ENCODE measurements at regions not wholly inside any gene's neighbourhood (a gene's known extent, or its start where the extent isn't known, plus 50 kb on each side); places are given as distances from the start of the nearest gene placed in this dataset.
"Not testable (repeated sequence)": the region's sequence is repeated elsewhere in the genome, so short reads cannot be mapped to it uniquely, and the experiment has no call there.

GRCh38 chr1:203999618-204000017 is 73.3 kb upstream of the SOX13 start:
- no peak for DNase-seq

- no peak for DNase-seq
Observed at GRCh38 chr1:204001166-204001901, 71.6 kb upstream of the SOX13 start.

GRCh38 chr1:204002614-204003013 is 70.3 kb upstream of the SOX13 start:
- DNase-seq: no peak

- no peak for DNase-seq
Observed at GRCh38 chr1:204003536-204003935, 69.4 kb upstream of the SOX13 start.

DNA sequence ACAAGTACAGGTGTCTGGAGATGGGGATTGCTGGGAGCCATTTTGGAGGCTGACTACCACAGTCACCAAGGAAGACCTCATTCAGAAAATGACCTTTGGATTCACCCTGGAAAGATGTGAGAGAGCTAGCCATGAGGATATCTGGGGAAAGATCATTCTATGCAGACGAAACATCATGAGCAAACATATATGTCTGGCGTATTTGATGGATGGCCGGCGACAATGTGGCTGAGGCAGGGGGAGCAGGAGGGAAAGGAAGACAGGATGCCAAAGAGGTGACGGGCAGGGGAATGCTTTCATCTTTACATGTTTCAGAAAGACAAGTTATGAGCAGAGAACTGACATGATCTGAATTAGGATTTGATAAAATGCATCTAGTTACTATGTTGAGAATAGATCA is 61.5 kb upstream of the SOX13 start:
- DNase-seq: no peak

DNA sequence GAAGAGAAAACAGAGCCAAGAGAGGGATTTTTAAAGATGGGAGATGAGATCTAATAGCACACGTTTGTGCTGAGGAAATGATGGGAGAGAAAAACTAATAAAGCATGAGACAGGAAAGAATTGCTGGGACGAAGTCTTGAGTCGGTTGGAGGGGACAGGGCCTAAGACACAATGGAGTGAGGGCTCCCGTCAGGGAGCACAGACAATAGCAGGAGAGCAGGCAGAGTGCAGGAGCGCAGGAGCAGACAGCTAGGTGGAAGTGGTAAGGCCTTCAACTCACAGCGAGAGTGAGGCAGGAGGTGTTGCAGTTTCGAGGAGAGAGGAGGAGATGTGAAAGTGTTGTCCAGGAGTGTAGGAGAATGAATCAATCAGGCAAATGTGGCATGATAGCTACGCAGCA is 59.9 kb upstream of the SOX13 start:
- DNase-seq: no peak

- no peak for DNase-seq
Observed at GRCh38 chr1:204014336-204014735, 58.6 kb upstream of the SOX13 start.

DNA sequence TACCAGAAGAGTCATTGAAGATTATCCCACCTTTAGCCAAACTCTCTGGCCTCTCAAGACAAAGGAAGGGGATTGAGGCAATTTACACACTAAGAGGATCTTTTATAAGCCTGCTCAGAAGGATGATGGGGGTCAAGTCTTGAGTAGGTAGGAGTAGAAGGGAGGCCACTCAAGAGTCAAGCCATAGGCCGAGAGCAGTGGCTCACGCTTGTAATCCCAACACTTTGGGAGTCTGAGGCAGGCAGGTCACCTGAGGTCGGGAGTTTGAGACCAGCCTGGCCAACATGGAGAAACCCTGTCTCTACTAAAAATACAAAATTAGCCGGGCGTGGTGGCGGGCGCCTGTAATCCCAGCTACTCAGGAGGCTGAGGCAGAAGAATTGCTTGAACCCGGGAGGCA is 58.0 kb upstream of the SOX13 start:
- not testable (repeated sequence) for DNase-seq

- no peak for DNase-seq
Observed at GRCh38 chr1:204017032-204017431, 55.9 kb upstream of the SOX13 start.

DNA sequence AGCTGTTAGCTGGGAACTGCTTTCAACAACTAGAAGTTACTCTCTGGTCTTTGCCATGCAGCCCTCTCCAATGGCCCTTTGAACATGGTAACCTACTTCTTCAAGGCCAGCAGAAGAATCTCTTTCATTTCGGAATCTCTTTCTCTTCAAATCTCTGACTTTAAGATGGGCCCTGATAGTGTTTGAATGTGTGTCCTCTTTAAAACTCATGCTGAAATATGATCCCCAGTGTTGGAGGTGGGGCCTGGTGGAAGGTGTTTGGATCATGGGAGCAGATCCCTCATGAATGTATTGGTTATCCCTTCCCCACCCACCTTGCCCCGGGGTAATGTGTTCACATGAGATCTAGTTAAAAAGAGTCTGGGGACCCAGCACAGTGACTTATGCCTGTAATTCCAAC is 54.5 kb upstream of the SOX13 start:
- DNase-seq: no peak
